ENCODE measurements at regions not wholly inside any gene's neighbourhood (a gene's known extent, or its start where the extent isn't known, plus 50 kb on each side); places are given as distances from the start of the nearest gene placed in this dataset.
A peak's percentile ranks its signal among the peaks of the same experiment; 100 is the strongest.

DNA sequence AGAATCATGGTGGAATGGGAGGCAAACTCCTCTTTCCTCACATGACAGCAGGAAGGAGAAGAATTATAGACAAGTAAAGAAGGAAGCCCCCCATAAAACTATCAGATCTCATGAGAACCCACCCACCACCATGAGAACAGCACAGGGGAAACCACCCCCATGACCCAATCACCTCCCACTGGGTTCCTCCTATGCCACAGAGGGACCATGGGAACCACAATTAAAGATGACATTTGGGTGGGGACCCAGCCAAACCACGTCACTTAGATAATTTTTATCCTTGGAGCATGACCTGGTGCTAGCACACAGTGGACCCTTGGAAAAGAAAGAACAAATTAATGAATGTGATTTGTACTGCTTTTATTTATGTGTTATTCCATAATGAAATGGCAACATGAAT is 188.6 kb upstream of the NCKAP5 start:
- intact Hi-C loops (cut with DNase I), result no loop called here
- DNase-seq (ENCODE audit: low spot score in 2 of 2), result no peak
- Histone ChIP-seq H3K36me3 (no peaks in the 10 kb centered on the region), H3K4me1 (peaks cover 3 to 10% of the 10 kb centered on the region in 2 donors), H3K27ac (peak overlapping the region in 1 of 2 donors; percentile 55), H3K27me3 (no peaks in the 10 kb centered on the region), H3K9me3 (no peaks in the 10 kb centered on the region), H3K4me3 (no peak overlapping the region)
- TF ChIP-seq, protein P1, sequence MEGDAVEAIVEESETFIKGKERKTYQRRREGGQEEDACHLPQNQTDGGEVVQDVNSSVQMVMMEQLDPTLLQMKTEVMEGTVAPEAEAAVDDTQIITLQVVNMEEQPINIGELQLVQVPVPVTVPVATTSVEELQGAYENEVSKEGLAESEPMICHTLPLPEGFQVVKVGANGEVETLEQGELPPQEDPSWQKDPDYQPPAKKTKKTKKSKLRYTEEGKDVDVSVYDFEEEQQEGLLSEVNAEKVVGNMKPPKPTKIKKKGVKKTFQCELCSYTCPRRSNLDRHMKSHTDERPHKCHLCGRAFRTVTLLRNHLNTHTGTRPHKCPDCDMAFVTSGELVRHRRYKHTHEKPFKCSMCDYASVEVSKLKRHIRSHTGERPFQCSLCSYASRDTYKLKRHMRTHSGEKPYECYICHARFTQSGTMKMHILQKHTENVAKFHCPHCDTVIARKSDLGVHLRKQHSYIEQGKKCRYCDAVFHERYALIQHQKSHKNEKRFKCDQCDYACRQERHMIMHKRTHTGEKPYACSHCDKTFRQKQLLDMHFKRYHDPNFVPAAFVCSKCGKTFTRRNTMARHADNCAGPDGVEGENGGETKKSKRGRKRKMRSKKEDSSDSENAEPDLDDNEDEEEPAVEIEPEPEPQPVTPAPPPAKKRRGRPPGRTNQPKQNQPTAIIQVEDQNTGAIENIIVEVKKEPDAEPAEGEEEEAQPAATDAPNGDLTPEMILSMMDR (IDR thresholded peaks at IDR 0.05), result no peak

GRCh38 chr2:133760376-133760775 is 192.1 kb upstream of the NCKAP5 start:
- H3K4me3 ChIP-seq, result no peak overlapping the region
- no peak for DNase-seq (ENCODE audit: low spot score in 2 of 2)
- no peak overlapping the region for H3K27ac ChIP-seq
- TF ChIP-seq, protein P1 (IDR thresholded peaks at IDR 0.05), result no peak
- H3K9me3 ChIP-seq, result no peaks in the 10 kb centered on the region
- no peaks in the 10 kb centered on the region for H3K36me3 ChIP-seq
- H3K27me3 ChIP-seq, result no peaks in the 10 kb centered on the region
- intact Hi-C loops (cut with DNase I), result no loop called here
- peaks cover 3 to 6% of the 10 kb centered on the region in 2 donors for H3K4me1 ChIP-seq

- Histone ChIP-seq H3K36me3 (no peaks in the 10 kb centered on the region), H3K4me1 (no peaks in the 10 kb centered on the region), H3K4me3 (no peak overlapping the region), H3K27ac (no peak overlapping the region), H3K9me3 (no peaks in the 10 kb centered on the region), H3K27me3 (no peaks in the 10 kb centered on the region)
- intact Hi-C loops (cut with DNase I), result no loop called here
- TF ChIP-seq, protein P1 (IDR thresholded peaks at IDR 0.05), result no peak
- no peak for DNase-seq (ENCODE audit: low spot score in 2 of 2)
Measured at GRCh38 chr2:133765658-133766057, 197.4 kb upstream of the NCKAP5 start.

GRCh38 chr2:133766164-133766832 is 198.0 kb upstream of the NCKAP5 start:
- no peaks in the 10 kb centered on the region for H3K9me3 ChIP-seq
- DNase-seq (ENCODE audit: low spot score in 2 of 2), result no peak
- H3K4me1 ChIP-seq, result no peaks in the 10 kb centered on the region
- intact Hi-C loops (cut with DNase I), result no loop called here
- TF ChIP-seq, protein P1 (IDR thresholded peaks at IDR 0.05), result no peak
- H3K27me3 ChIP-seq, result no peaks in the 10 kb centered on the region
- H3K36me3 ChIP-seq, result no peaks in the 10 kb centered on the region
- H3K27ac ChIP-seq, result no peak overlapping the region
- no peak overlapping the region for H3K4me3 ChIP-seq

DNA sequence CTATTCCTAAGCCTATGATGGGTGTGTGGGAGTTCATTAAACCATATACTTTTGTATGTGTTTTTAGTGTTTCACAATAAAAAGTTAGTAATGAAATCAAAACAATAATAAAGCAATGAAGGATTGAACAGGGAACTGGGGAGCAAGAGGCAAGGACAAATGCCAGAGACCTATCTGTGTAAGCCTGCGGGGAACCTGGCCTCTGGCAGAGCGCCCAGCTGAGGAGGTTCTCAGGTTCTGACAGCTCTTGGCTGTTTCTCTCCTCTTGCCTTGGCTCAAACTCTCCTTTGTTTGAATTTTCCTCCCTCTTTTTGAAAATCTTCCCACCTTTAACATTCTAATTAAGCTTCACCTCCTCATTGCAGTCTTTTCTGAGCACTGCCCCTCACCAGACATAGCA is 200.0 kb upstream of the NCKAP5 start:
- intact Hi-C loops (cut with DNase I), result no loop called here
- TF ChIP-seq, protein P1 (IDR thresholded peaks at IDR 0.05), result no peak
- Histone ChIP-seq H3K27ac (no peak overlapping the region), H3K4me3 (no peak overlapping the region), H3K36me3 (no peaks in the 10 kb centered on the region), H3K9me3 (no peaks in the 10 kb centered on the region), H3K27me3 (no peaks in the 10 kb centered on the region), H3K4me1 (no peaks in the 10 kb centered on the region)
- DNase-seq (ENCODE audit: low spot score in 2 of 2), result no peak
